Neural cell (in vitro differentiated cells): ENCODE measurements at regions not wholly inside any gene's neighbourhood (a gene's known extent, or its start where the extent isn't known, plus 50 kb on each side); places are given as distances from the start of the nearest gene placed in this dataset.

ENCODE experiments used
- H2AFZ ChIP-seq: fragments of 200-600, 300-800 bp; sonication (generic), shearing (Covaris generic); 2 replicates; pipeline ENCODE4 v1.6.0; 2014; ENCODE audit warnings: low read depth, mild to moderate bottlenecking, antibody characterized with exemption, low read length, moderate library complexity
- H3F3A ChIP-seq: fragments of 200-600 bp; shearing (Covaris generic); 2 replicates; pipeline ENCODE4 v1.6.1; 2016; ENCODE audit warnings: mild to moderate bottlenecking, moderate library complexity, mixed read lengths, antibody characterized with exemption, low read length; ENCODE audit not compliant: insufficient read depth, poor library complexity, severe bottlenecking
- H3K27ac ChIP-seq: fragments of 200-600, 300-800 bp; sonication (generic), shearing (Covaris generic); 2 replicates; pipeline ENCODE4 v1.5.1; 2014; ENCODE audit warnings: mild to moderate bottlenecking, low read length, moderate library complexity
- H3K27me3 ChIP-seq: fragments of 300-800, 200-600 bp; sonication (generic), shearing (Covaris generic); 2 replicates; pipeline ENCODE4 v1.6.0; 2014; ENCODE audit warnings: mild to moderate bottlenecking, low read depth, low read length, moderate library complexity; ENCODE audit not compliant: insufficient read depth
- H3K36me3 ChIP-seq: fragments of 300-800, 200-600 bp; sonication (generic), shearing (Covaris generic); 2 replicates; pipeline ENCODE4 v1.5.1; 2014; ENCODE audit warnings: mild to moderate bottlenecking, antibody characterized with exemption, low read length, moderate library complexity; ENCODE audit not compliant: insufficient read depth
- H3K4me2 ChIP-seq: fragments of 300-800, 200-600 bp; sonication (generic), shearing (Covaris generic); 2 replicates; pipeline ENCODE4 v1.6.0; 2014; ENCODE audit warnings: mild to moderate bottlenecking, low read length
- H3K4me3 ChIP-seq: fragments of 300-800, 200-600 bp; sonication (generic), shearing (Covaris generic); 2 replicates; pipeline ENCODE4 v1.5.1; 2014; ENCODE audit warnings: mild to moderate bottlenecking, low read length, moderate library complexity
- H3K79me2 ChIP-seq: fragments of 200-600 bp; shearing (Covaris generic); replicated peaks from 2 replicates; pipeline ENCODE4 v1.6.0; 2014; ENCODE audit warnings: mild to moderate bottlenecking, low read length, moderate library complexity; ENCODE audit not compliant: insufficient read depth
- H3K9ac ChIP-seq: fragments of 300-800, 200-600 bp; sonication (generic), shearing (Covaris generic); 2 replicates; pipeline ENCODE4 v1.6.1; 2016; ENCODE audit warnings: mild to moderate bottlenecking, low read length, mixed read lengths
- H3K9me2 ChIP-seq: fragments of 200-600 bp; shearing (Covaris generic); 2 replicates; pipeline ENCODE4 v1.6.1; 2016; ENCODE audit warnings: mild to moderate bottlenecking, low read length, mixed read lengths; ENCODE audit not compliant: insufficient read depth
- H3K9me3 ChIP-seq: fragments of 200-600, 300-800 bp; sonication (generic), shearing (Covaris generic); 2 replicates; pipeline ENCODE4 v1.6.1; 2016; ENCODE audit warnings: mild to moderate bottlenecking, mixed run types, low read length, moderate library complexity, mixed read lengths
- H4K20me1 ChIP-seq: fragments of 200-600 bp; shearing (Covaris generic); 2 replicates; pipeline ENCODE4 v1.6.1; 2016; ENCODE audit warnings: mild to moderate bottlenecking, mixed run types; ENCODE audit not compliant: insufficient read depth
- EP300 ChIP-seq: fragments of 450-650 bp; conservative IDR thresholded peaks from 2 replicates; pipeline ENCODE4 v1.6.1; 2014; ENCODE audit warnings: antibody characterized with exemption, mild to moderate bottlenecking, moderate library complexity; ENCODE audit not compliant: poor library complexity, severe bottlenecking
- EZH2 ChIP-seq: fragments of 200-600, 300-800 bp; shearing (Covaris generic), sonication (generic); IDR thresholded peaks from 2 replicates; pipeline ENCODE4 v1.6.1; 2014; ENCODE audit warnings: antibody characterized with exemption, low read length, borderline replicate concordance, mild to moderate bottlenecking; ENCODE audit not compliant: insufficient read depth, poor library complexity, severe bottlenecking
- MXI1 ChIP-seq: fragments of 450-650 bp; conservative IDR thresholded peaks from 2 replicates; pipeline ENCODE4 v1.6.1; 2014; ENCODE audit warnings: antibody characterized with exemption, mild to moderate bottlenecking; ENCODE audit not compliant: poor library complexity, severe bottlenecking
- POLR2AphosphoS5 ChIP-seq: IDR thresholded peaks from 2 replicates; pipeline ENCODE4 v1.6.1; 2012
- RAD21 ChIP-seq: fragments of 450-650 bp; conservative IDR thresholded peaks from 2 replicates; pipeline ENCODE4 v1.6.1; 2014; ENCODE audit warnings: antibody characterized with exemption, mild to moderate bottlenecking, moderate library complexity
- SMC3 ChIP-seq: fragments of 450-650 bp; conservative IDR thresholded peaks from 2 replicates; pipeline ENCODE4 v1.6.1; 2014; ENCODE audit warnings: antibody characterized with exemption, mild to moderate bottlenecking, moderate library complexity; ENCODE audit not compliant: poor library complexity
- TAF1 ChIP-seq: IDR thresholded peaks from 2 replicates; pipeline ENCODE4 v1.6.1; 2012; ENCODE audit warnings: low read depth
- TF ChIP-seq, protein P1 (sequence below): IDR thresholded peaks from 2 replicates; pipeline ENCODE4 v1.6.1; 2012; ENCODE audit warnings: borderline replicate concordance
- TF ChIP-seq, protein P2 (sequence below): fragments of 450-650 bp; IDR thresholded peaks from 2 replicates; pipeline ENCODE4 v1.5.1; 2014; ENCODE audit warnings: antibody characterized with exemption, mild to moderate bottlenecking, moderate library complexity; ENCODE audit not compliant: poor library complexity, severe bottlenecking

DNA sequence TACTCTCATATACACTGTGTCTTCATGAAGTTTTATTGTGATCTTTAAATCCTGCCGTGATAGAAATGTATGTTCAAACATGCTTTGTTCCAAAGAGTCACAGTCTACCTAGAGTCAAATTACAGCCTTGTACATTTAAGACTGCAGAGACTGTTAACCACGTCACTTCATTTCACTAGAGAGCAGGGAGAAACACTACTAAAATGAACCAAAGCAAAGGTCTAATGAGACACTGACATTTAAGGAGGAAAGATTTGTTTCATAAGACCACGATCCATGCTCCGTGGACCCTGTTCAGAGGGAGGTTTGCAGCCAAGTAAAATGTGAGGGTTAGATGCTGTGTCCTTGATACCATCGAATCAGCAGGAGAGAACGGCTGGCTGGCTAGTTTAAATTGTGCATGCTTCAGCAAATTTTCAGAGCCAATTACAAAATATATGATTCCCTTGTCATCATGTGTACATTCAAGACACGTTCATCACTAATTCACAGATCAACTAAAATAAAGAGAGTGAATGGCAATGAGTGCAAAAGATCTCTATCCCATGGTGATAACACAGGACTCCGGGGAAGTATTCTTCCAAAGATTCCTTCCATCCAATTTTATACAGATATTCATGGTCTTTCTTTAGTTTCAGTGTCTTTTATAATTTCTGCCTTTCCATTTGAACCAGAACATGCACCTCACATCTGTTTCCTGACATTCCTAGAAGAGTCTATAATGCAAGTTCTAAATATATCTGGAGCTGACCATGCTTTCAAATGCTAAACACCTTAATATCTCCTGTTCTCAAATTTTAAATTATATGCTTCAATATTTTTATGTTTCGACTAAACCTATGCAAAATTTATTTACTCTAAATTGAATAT is 960.9 kb upstream of the FAT3 start:
- Histone ChIP-seq H3K9me2 (no peaks in the 10 kb centered on the region), H3K27me3 (no peaks in the 10 kb centered on the region), H3K4me2 (no peak overlapping the region), H3K9ac (no peak overlapping the region), H3K27ac (no peak overlapping the region), H3K79me2 (no peaks in the 10 kb centered on the region), H3K4me3 (no peak overlapping the region), H2AFZ (no peak overlapping the region), H4K20me1 (no peaks in the 10 kb centered on the region), H3F3A (no peaks in the 10 kb centered on the region), H3K36me3 (no peaks in the 10 kb centered on the region), H3K9me3 (no peaks in the 10 kb centered on the region)
- TF ChIP-seq RAD21 (no peak), POLR2AphosphoS5 (no peak), MXI1 (no peak), EP300 (no peak), TAF1 (no peak), EZH2 (no peak), SMC3 (no peak)
- TF ChIP-seq, protein P1, sequence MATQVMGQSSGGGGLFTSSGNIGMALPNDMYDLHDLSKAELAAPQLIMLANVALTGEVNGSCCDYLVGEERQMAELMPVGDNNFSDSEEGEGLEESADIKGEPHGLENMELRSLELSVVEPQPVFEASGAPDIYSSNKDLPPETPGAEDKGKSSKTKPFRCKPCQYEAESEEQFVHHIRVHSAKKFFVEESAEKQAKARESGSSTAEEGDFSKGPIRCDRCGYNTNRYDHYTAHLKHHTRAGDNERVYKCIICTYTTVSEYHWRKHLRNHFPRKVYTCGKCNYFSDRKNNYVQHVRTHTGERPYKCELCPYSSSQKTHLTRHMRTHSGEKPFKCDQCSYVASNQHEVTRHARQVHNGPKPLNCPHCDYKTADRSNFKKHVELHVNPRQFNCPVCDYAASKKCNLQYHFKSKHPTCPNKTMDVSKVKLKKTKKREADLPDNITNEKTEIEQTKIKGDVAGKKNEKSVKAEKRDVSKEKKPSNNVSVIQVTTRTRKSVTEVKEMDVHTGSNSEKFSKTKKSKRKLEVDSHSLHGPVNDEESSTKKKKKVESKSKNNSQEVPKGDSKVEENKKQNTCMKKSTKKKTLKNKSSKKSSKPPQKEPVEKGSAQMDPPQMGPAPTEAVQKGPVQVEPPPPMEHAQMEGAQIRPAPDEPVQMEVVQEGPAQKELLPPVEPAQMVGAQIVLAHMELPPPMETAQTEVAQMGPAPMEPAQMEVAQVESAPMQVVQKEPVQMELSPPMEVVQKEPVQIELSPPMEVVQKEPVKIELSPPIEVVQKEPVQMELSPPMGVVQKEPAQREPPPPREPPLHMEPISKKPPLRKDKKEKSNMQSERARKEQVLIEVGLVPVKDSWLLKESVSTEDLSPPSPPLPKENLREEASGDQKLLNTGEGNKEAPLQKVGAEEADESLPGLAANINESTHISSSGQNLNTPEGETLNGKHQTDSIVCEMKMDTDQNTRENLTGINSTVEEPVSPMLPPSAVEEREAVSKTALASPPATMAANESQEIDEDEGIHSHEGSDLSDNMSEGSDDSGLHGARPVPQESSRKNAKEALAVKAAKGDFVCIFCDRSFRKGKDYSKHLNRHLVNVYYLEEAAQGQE, result no peak
- TF ChIP-seq, protein P2, sequence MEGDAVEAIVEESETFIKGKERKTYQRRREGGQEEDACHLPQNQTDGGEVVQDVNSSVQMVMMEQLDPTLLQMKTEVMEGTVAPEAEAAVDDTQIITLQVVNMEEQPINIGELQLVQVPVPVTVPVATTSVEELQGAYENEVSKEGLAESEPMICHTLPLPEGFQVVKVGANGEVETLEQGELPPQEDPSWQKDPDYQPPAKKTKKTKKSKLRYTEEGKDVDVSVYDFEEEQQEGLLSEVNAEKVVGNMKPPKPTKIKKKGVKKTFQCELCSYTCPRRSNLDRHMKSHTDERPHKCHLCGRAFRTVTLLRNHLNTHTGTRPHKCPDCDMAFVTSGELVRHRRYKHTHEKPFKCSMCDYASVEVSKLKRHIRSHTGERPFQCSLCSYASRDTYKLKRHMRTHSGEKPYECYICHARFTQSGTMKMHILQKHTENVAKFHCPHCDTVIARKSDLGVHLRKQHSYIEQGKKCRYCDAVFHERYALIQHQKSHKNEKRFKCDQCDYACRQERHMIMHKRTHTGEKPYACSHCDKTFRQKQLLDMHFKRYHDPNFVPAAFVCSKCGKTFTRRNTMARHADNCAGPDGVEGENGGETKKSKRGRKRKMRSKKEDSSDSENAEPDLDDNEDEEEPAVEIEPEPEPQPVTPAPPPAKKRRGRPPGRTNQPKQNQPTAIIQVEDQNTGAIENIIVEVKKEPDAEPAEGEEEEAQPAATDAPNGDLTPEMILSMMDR, result no peak

DNA sequence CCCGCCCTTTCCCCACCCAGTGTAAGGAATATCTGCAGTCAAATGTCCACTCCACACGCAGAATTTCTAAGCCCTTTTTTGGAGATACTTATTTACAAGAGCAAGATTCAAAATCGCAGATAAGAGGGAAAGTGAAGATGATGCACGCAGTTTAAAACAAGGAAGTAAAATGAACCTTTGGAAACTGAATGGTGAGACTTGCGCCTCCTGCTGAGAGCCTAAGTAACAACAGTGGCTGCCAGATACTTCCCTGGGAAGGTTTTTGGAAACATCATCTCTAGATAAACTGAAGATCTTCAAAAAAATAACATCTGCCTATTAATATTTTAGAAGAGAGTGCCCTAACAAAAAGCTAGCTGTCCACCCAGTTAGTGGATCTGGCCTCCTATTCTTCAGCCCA is 963.1 kb upstream of the FAT3 start:
- no peak overlapping the region for H3K4me2 ChIP-seq
- no peak overlapping the region for H3K4me3 ChIP-seq
- no peak overlapping the region for H2AFZ ChIP-seq
- no peak overlapping the region for H3K9ac ChIP-seq
- H3K9me2 ChIP-seq, result no peaks in the 10 kb centered on the region
- no peaks in the 10 kb centered on the region for H3K79me2 ChIP-seq
- TF ChIP-seq, protein P1, result no peak
- TF ChIP-seq TAF1 (no peak), EP300 (no peak), MXI1 (no peak), RAD21 (no peak), SMC3 (no peak), POLR2AphosphoS5 (no peak), EZH2 (no peak)
- TF ChIP-seq, protein P2, result no peak
- H3K27me3 ChIP-seq, result no peaks in the 10 kb centered on the region
- no peaks in the 10 kb centered on the region for H3K9me3 ChIP-seq
- H4K20me1 ChIP-seq, result no peaks in the 10 kb centered on the region
- H3F3A ChIP-seq, result no peaks in the 10 kb centered on the region
- H3K36me3 ChIP-seq, result no peaks in the 10 kb centered on the region
- H3K27ac ChIP-seq, result no peak overlapping the region
